H1 (cell line): ENCODE measurements at regions not wholly inside any gene's neighbourhood (a gene's known extent, or its start where the extent isn't known, plus 50 kb on each side); places are given as distances from the start of the nearest gene placed in this dataset.

ENCODE experiments used
- CTCF ChIA-PET: fragments of 300-600 bp; sonication (Branson Sonifier 250); formaldehyde crosslinking; loops from one replicate; lab custom pipeline; 2021; ENCODE audit not compliant: partially characterized antibody; lab: Charles Lee
- POLR2A ChIA-PET: fragments of 300-600 bp; sonication (Branson Sonifier 250); formaldehyde crosslinking; loops from one replicate; lab custom pipeline; 2021; ENCODE audit warnings: inconsistent platforms; ENCODE audit not compliant: partially characterized antibody; lab: Charles Lee
- DNase-seq, 2 experiments: peaks; one replicate each; pipeline versions ENCODE4 v3.0.0 to v3.0.0-alpha.2; 2010 to 2022; ENCODE audit warnings: low spot score in 2 of 2, low read depth in 1 of 2, mixed read lengths in 1 of 2
- FAIRE-seq: peaks from 2 replicates; lab custom pipeline; 2011; peaks lifted over from hg19 to GRCh38; lab: Jason Lieb, UNC
- H2AFZ ChIP-seq: 2 replicates; pipeline ENCODE4 v1.8.1; 2012; ENCODE audit warnings: low read length, inconsistent platforms
- H2AK5ac ChIP-seq: 2 replicates; pipeline ENCODE4 v1.6.1; 2013; ENCODE audit warnings: low read depth, low read length
- H2BK120ac ChIP-seq: replicated peaks from 2 replicates; pipeline ENCODE3; 2013; ENCODE audit warnings: low read depth, low read length, inconsistent platforms
- H2BK12ac ChIP-seq: 2 replicates; pipeline ENCODE4 v1.6.1; 2013; ENCODE audit warnings: low read depth, low read length
- H2BK15ac ChIP-seq: 2 replicates; pipeline ENCODE4 v1.6.1; 2013; ENCODE audit warnings: low read length
- H2BK20ac ChIP-seq: 2 replicates; pipeline ENCODE4 v1.6.1; 2013; ENCODE audit warnings: low read length
- H2BK5ac ChIP-seq: 2 replicates; pipeline ENCODE4 v1.6.1; 2013; ENCODE audit warnings: low read depth, low read length
- H3K14ac ChIP-seq: 2 replicates; pipeline ENCODE4 v1.6.1; 2013; ENCODE audit warnings: inconsistent platforms; ENCODE audit not compliant: insufficient read length
- H3K18ac ChIP-seq: 2 replicates; pipeline ENCODE4 v1.6.1; 2013; ENCODE audit warnings: low read length; ENCODE audit errors: extremely low read depth
- H3K23ac ChIP-seq: 2 replicates; pipeline ENCODE4 v1.6.1; 2013; ENCODE audit warnings: inconsistent platforms; ENCODE audit not compliant: insufficient read length
- H3K23me2 ChIP-seq: 2 replicates; pipeline ENCODE4 v1.6.1; 2013; ENCODE audit warnings: low read depth, low read length
- H3K27ac ChIP-seq: 2 replicates; pipeline ENCODE4 v1.6.1; 2011; ENCODE audit warnings: low read depth, low read length, inconsistent platforms
- H3K27me3 ChIP-seq, 4 experiments: replicated peaks in 1 of 4; 1 replicate in 1 of 4; 2 replicates in 3 of 4; pipeline versions ENCODE4 v1.6.1 to v1.8.1; 2011 to 2013; ENCODE audit warnings: low read length in 3 of 4, mild to moderate bottlenecking in 3 of 4, inconsistent platforms in 2 of 4, mixed read lengths in 2 of 4, moderate library complexity in 1 of 4; ENCODE audit not compliant: control insufficient read depth in 3 of 4, insufficient read depth in 3 of 4; ENCODE audit errors: extremely low read depth in 1 of 4
- H3K36me3 ChIP-seq, 4 experiments: 2 replicates each; pipeline versions ENCODE4 v1.6.1 to v1.8.1; 2011 to 2013; ENCODE audit warnings: mild to moderate bottlenecking in 4 of 4, low read length in 3 of 4, moderate library complexity in 2 of 4, control low read depth in 1 of 4, inconsistent platforms in 1 of 4; ENCODE audit not compliant: insufficient read depth in 4 of 4, control insufficient read depth in 2 of 4
- H3K4ac ChIP-seq: replicated peaks from 2 replicates; pipeline ENCODE3; 2013; ENCODE audit warnings: low read length, low read depth, mixed read lengths, inconsistent platforms; ENCODE audit not compliant: insufficient read length
- H3K4me1 ChIP-seq, 4 experiments: replicated peaks in 1 of 4; 1 replicate in 1 of 4; 2 replicates in 3 of 4; pipeline versions ENCODE4 v1.6.1 to v1.8.1; 2011 to 2013; ENCODE audit warnings: low read length in 3 of 4, inconsistent platforms in 2 of 4, mixed read lengths in 1 of 4; ENCODE audit not compliant: insufficient read depth in 4 of 4, control insufficient read depth in 3 of 4
- H3K4me2 ChIP-seq, 2 experiments: 2 replicates each; pipeline versions ENCODE4 v1.6.1 to v1.8.1; 2011 to 2013; ENCODE audit warnings: low read depth in 2 of 2, low read length in 2 of 2, control low read depth in 1 of 2, inconsistent platforms in 1 of 2, mild to moderate bottlenecking in 1 of 2; ENCODE audit not compliant: insufficient read depth in 1 of 2
- H3K4me3 ChIP-seq, 4 experiments: fragments of 200-600, 300-600 bp in 1 of 4; sonication (generic), shearing (Covaris generic), sonication (Bioruptor Twin) in 1 of 4; 2 replicates each; pipeline versions ENCODE4 v1.5.1 to v1.8.1; 2011 to 2016; ENCODE audit warnings: low read length in 4 of 4, low read depth in 3 of 4, control low read depth in 2 of 4, inconsistent platforms in 2 of 4, mild to moderate bottlenecking in 2 of 4, mixed read lengths in 1 of 4, moderate library complexity in 1 of 4; ENCODE audit not compliant: insufficient read depth in 2 of 4; ENCODE audit errors: extremely low read depth in 1 of 4
- H3K56ac ChIP-seq: replicated peaks from 2 replicates; pipeline ENCODE3; 2013; ENCODE audit warnings: low read depth, mild to moderate bottlenecking, mixed read lengths, low read length, inconsistent platforms; ENCODE audit not compliant: insufficient read length
- H3K79me1 ChIP-seq: 2 replicates; pipeline ENCODE4 v1.6.1; 2013; ENCODE audit warnings: low read depth, low read length, control low read depth
- H3K79me2 ChIP-seq, 2 experiments: 2 replicates each; pipeline versions ENCODE4 v1.6.1 to v1.8.1; 2012 to 2013; ENCODE audit warnings: low read length in 2 of 2, mild to moderate bottlenecking in 2 of 2, inconsistent platforms in 1 of 2; ENCODE audit not compliant: insufficient read depth in 2 of 2, control insufficient read depth in 1 of 2
- H3K9ac ChIP-seq, 4 experiments: replicated peaks in 1 of 4; 1 replicate in 1 of 4; 2 replicates in 3 of 4; pipeline versions ENCODE4 v1.6.1 to v1.8.1; 2011 to 2013; ENCODE audit warnings: low read depth in 3 of 4, low read length in 3 of 4, control low read depth in 2 of 4, mild to moderate bottlenecking in 2 of 4, moderate library complexity in 2 of 4, inconsistent platforms in 1 of 4; ENCODE audit errors: extremely low read depth in 1 of 4
- H3K9me3 ChIP-seq, 2 experiments: 2 replicates each; pipeline versions ENCODE4 v1.6.1 to v1.8.1; 2012 to 2013; ENCODE audit warnings: mild to moderate bottlenecking in 2 of 2, moderate library complexity in 2 of 2, control low read depth in 1 of 2, inconsistent platforms in 1 of 2, low read depth in 1 of 2, low read length in 1 of 2, mixed read lengths in 1 of 2; ENCODE audit not compliant: insufficient read depth in 2 of 2
- H4K20me1 ChIP-seq, 2 experiments: replicated peaks in 1 of 2; 2 replicates each; pipeline versions ENCODE3 to v1.8.1; 2011 to 2013; ENCODE audit warnings: inconsistent platforms in 2 of 2, low read length in 2 of 2, mild to moderate bottlenecking in 1 of 2; ENCODE audit not compliant: insufficient read depth in 2 of 2, control insufficient read depth in 1 of 2
- H4K5ac ChIP-seq: 2 replicates; pipeline ENCODE4 v1.6.1; 2013; ENCODE audit warnings: low read length, low read depth, mixed read lengths, inconsistent platforms; ENCODE audit not compliant: insufficient read length
- H4K8ac ChIP-seq: 2 replicates; pipeline ENCODE4 v1.8.0; 2013; ENCODE audit warnings: mild to moderate bottlenecking, moderate library complexity, low read length, inconsistent platforms; ENCODE audit not compliant: insufficient read depth; ENCODE audit errors: extremely low read depth
- H4K91ac ChIP-seq: replicated peaks from 2 replicates; pipeline ENCODE3; 2013; ENCODE audit warnings: low read length, mixed read lengths, inconsistent platforms; ENCODE audit not compliant: insufficient read length
- POU5F1 ChIP-seq: IDR thresholded peaks from 2 replicates; pipeline ENCODE4 v1.6.1; 2011; ENCODE audit warnings: low read depth, mild to moderate bottlenecking, low read length, moderate library complexity
- SAP30 ChIP-seq: fragments of 300-600 bp; sonication (generic); IDR thresholded peaks from 2 replicates; pipeline ENCODE4 v1.7.1; 2012; ENCODE audit warnings: low read length, moderate library complexity, mild to moderate bottlenecking, inconsistent platforms; ENCODE audit not compliant: insufficient read depth, insufficient replicate concordance
- WGBS, 2 experiments: shearing (Covaris generic) in 1 of 2; methylation state at CpG; one replicate each; pipeline versions ENCODE4 v1.1.6 to v1.1.7; 2013 to 2015; ENCODE audit warnings: low lambda C conversion rate in 2 of 2, mixed read lengths in 2 of 2, inconsistent platforms in 1 of 2, low coverage in 1 of 2, missing lambda C conversion rate in 1 of 2; ENCODE audit not compliant: insufficient replicate concordance in 2 of 2, insufficient coverage in 1 of 2, insufficient read length in 1 of 2; ENCODE audit errors: extremely low coverage in 1 of 2, missing lambda C conversion rate in 1 of 2; 5-methylcytosine and 5-hydroxymethylcytosine counted together

- Histone ChIP-seq H3K56ac (no peak overlapping the region), H3K79me2 (no peaks in the 10 kb centered on the region), H3K9ac (no peak overlapping the region), H2BK12ac (no peak overlapping the region), H3K79me1 (no peaks in the 10 kb centered on the region), H2BK20ac (no peak overlapping the region), H3K4me3 (no peak overlapping the region), H3K18ac (no peak overlapping the region), H2BK5ac (no peak overlapping the region), H3K4me1 (no peaks in the 10 kb centered on the region), H3K27ac (no peak overlapping the region), H3K23ac (no peak overlapping the region), H3K27me3 (no peaks in the 10 kb centered on the region), H2AFZ (no peak overlapping the region), H3K4me2 (no peak overlapping the region), H2BK15ac (no peak overlapping the region), H3K14ac (no peak overlapping the region), H3K4ac (no peak overlapping the region), H4K91ac (no peak overlapping the region), H4K8ac (no peak overlapping the region), H2AK5ac (no peak overlapping the region), H3K36me3 (no peaks in the 10 kb centered on the region), H3K23me2 (no peaks in the 10 kb centered on the region), H4K5ac (no peak overlapping the region), H4K20me1 (no peaks in the 10 kb centered on the region), H2BK120ac (no peak overlapping the region), H3K9me3 (no peaks in the 10 kb centered on the region)
- no peak for DNase-seq
- CTCF ChIA-PET: no interaction called here
- 92% methylated on average over 3 of the region's 3 CpGs; no CpG with 5 or more reads in 1 of the 2 experiments for WGBS, 2 experiments
- POLR2A ChIA-PET: no interaction called here
- no peak for FAIRE-seq
- no peak for TF ChIP-seq SAP30
- TF ChIP-seq POU5F1: no peak
Measured at GRCh38 chr1:198927129-198927528, 288.3 kb downstream of the PTPRC start.
